ENCODE measurements at regions not wholly inside any gene's neighbourhood (a gene's known extent, or its start where the extent isn't known, plus 50 kb on each side); places are given as distances from the start of the nearest gene placed in this dataset.

DNA sequence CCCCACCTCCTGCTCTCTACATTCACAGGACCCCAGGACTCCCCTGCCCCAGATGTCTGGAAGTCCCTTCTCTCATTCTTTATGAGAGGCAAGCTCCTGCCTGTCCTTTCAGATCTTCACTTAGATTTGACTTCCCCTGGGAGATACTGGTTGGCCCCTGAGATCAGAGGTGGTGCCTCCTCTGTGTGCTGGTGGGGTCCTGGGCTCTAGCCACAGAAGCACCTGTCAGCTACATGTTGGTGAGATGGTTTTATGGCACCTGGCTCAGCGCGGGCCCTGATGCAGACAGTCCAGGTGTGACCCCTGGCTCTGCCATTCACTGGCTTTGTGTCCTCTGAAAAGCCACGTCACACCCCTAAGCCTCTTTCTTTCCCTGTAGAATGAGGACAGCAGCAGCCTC lies 369.6 kb upstream of the ID2 start:
- Mint-ChIP-seq H3K27ac (ENCODE audit: unreplicated experiment) (no peak overlapping the region), H3K36me3 (ENCODE audit: unreplicated experiment) (no peaks in the 10 kb centered on the region), H3K9me3 (ENCODE audit: unreplicated experiment) (no peaks in the 10 kb centered on the region), H3K27me3 (ENCODE audit: unreplicated experiment) (peaks cover 5% of the 10 kb centered on the region), H3K4me1 (ENCODE audit: unreplicated experiment) (no peaks in the 10 kb centered on the region), H3K4me3 (ENCODE audit: unreplicated experiment) (no peak overlapping the region)
- no peak for DNase-seq (ENCODE audit: extremely low spot score, unreplicated experiment)
- no peak for TF ChIP-seq CTCF (IDR thresholded peaks at IDR 0.05)

DNA sequence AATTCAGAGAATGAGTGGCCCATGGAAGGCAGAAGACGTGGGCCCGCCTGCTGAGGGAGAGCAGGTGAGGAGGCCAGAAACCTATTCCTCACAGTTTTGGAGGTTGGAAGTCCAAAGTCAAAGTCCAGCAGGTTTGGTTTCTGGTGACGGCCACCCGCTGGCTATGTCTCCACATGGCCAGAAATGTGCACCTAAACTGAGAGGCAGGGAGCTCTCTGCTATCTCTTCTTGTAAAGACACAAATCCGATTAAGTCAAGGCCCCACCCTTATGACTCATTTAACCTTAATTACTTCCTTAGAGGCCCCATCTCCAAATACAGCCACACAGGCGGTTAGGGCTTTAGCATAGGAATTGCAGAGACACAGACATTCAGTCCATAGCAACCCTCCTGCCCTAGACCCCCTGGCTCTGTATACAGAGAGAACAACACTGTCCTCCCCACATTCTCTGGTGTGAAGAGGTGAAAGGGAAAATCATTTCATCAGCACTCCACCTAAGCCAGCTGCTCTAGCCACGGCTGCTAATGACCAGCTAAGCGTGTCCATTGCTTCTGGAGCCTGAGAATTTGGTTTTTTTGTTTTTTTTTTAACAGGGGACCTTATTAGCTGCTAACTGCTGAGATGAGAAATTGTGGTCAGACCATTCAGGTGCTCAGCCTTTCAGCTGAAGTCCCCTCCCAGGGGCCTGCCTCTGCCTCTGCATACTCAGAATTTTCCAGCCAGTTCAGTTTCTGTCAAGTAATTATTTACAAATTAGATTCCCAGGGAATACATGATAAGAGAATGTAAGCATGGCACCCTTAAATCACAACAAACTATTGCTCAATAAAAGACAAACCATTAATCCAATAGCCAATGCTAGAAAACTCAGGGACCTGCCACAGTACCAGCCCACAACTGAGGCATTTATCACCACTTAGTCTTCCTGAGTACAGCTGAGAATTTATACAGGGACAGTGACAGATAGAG lies 368.7 kb upstream of the ID2 start:
- Mint-ChIP-seq H3K36me3 (ENCODE audit: unreplicated experiment) (no peaks in the 10 kb centered on the region), H3K4me3 (ENCODE audit: unreplicated experiment) (no peak overlapping the region), H3K9me3 (ENCODE audit: unreplicated experiment) (no peaks in the 10 kb centered on the region), H3K27ac (ENCODE audit: unreplicated experiment) (no peak overlapping the region), H3K27me3 (ENCODE audit: unreplicated experiment) (peaks cover 5% of the 10 kb centered on the region), H3K4me1 (ENCODE audit: unreplicated experiment) (no peaks in the 10 kb centered on the region)
- DNase-seq (ENCODE audit: extremely low spot score, unreplicated experiment) = peak; percentile 62
- no peak for TF ChIP-seq CTCF (IDR thresholded peaks at IDR 0.05)

GRCh38 chr2:8314063-8314462 lies 367.8 kb upstream of the ID2 start:
- Mint-ChIP-seq H3K27ac (ENCODE audit: unreplicated experiment) (no peak overlapping the region), H3K4me1 (ENCODE audit: unreplicated experiment) (no peaks in the 10 kb centered on the region), H3K27me3 (ENCODE audit: unreplicated experiment) (peaks cover 8% of the 10 kb centered on the region), H3K4me3 (ENCODE audit: unreplicated experiment) (no peak overlapping the region), H3K36me3 (ENCODE audit: unreplicated experiment) (no peaks in the 10 kb centered on the region), H3K9me3 (ENCODE audit: unreplicated experiment) (no peaks in the 10 kb centered on the region)
- peak; percentile 25 for DNase-seq (ENCODE audit: extremely low spot score, unreplicated experiment)
- TF ChIP-seq CTCF (IDR thresholded peaks at IDR 0.05) = no peak

- Mint-ChIP-seq H3K27ac (ENCODE audit: unreplicated experiment) (no peak overlapping the region), H3K27me3 (ENCODE audit: unreplicated experiment) (peaks cover 9% of the 10 kb centered on the region)
Observed at GRCh38 chr2:8315531-8316165, 366.2 kb upstream of the ID2 start.

More at GRCh38 chr2:8315531-8316165, 366.2 kb upstream of the ID2 start:
- peak; percentile 25 for DNase-seq (ENCODE audit: extremely low spot score, unreplicated experiment)
- Mint-ChIP-seq H3K4me1 (ENCODE audit: unreplicated experiment) (no peaks in the 10 kb centered on the region), H3K4me3 (ENCODE audit: unreplicated experiment) (no peak overlapping the region), H3K36me3 (ENCODE audit: unreplicated experiment) (no peaks in the 10 kb centered on the region), H3K9me3 (ENCODE audit: unreplicated experiment) (no peaks in the 10 kb centered on the region)
- no peak for TF ChIP-seq CTCF (IDR thresholded peaks at IDR 0.05)
